Non-pigmented ciliary epithelial cell (primary cell): ENCODE measurements at regions not wholly inside any gene's neighbourhood (a gene's known extent, or its start where the extent isn't known, plus 50 kb on each side); places are given as distances from the start of the nearest gene placed in this dataset.

Experiments used
- DNase-seq: peaks from one replicate; pipeline ENCODE4 v3.0.0-alpha.2; 2010; ENCODE audit warnings: low read depth

DNA sequence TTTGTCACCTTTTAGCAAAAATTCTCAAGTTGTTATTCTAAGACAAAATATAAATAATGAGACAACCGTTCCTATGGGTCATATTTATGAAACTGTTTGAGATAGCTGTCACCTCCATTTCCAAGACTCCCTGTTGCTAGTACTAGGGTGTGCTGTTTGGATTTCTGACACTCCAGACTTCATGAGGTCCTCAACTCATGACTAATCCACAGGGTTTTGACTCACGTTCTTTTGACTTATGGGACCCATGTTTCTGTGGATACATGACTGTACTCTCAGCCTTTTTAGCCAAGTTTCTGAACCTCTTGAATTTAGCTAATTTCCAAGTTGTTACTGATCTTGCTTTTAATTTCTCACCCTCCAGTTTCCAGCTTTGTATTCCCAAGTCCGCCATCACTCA is 178.7 kb upstream of the FAM98A start:
- DNase-seq, result no peak

GRCh38 chr2:33775306-33775705 is 176.2 kb upstream of the FAM98A start:
- DNase-seq, result no peak

- no peak for DNase-seq
These were observed 170.9 kb upstream of the FAM98A start for GRCh38 chr2:33770023-33770422.

- no peak for DNase-seq
These were observed 167.1 kb upstream of the FAM98A start for GRCh38 chr2:33766175-33766574.

GRCh38 chr2:33765122-33765521 is 166.0 kb upstream of the FAM98A start:
- no peak for DNase-seq

DNA sequence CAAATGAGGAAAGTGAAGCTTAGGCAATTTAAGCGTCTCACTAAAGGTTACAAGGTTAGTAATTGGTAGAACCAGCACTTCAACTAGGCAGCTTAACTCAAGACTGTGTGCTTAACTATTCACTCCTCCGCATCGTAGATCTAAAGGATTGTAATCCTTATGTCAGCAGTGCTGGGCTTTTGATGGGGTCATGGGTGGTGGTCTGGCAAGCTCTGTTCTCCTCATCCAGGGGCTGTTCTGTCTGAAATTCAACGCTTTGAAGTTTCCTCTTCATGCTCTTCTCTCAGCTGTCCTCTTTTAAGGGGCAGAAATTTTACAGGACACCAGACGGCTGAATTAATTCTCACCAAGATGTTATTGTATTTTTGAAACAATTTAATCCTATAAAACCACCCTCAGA is 165.5 kb upstream of the FAM98A start:
- DNase-seq, result no peak

GRCh38 chr2:33763671-33764310 is 164.7 kb upstream of the FAM98A start:
- no peak for DNase-seq

DNA sequence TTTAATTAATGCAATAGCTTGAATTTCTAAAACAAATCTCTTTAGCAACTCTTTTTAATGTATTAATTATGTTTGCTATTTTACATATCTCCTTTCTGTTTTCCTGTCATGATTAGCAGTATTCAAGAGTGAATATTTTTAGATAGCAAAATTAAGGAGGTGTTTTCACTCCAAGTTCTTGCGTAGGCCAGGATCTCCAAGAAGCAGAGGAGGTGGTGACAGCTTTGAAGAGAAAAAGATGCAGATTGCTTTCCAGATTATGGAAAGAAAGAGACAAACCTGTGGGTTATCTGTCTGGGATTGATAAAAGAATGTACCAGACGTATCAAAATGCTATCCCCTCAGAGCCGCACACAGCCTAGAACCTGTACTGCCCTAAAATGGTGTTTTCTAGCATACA is 163.5 kb upstream of the FAM98A start:
- DNase-seq, result no peak

- DNase-seq, result no peak
These were observed 147.2 kb upstream of the FAM98A start for GRCh38 chr2:33746208-33746800.

DNA sequence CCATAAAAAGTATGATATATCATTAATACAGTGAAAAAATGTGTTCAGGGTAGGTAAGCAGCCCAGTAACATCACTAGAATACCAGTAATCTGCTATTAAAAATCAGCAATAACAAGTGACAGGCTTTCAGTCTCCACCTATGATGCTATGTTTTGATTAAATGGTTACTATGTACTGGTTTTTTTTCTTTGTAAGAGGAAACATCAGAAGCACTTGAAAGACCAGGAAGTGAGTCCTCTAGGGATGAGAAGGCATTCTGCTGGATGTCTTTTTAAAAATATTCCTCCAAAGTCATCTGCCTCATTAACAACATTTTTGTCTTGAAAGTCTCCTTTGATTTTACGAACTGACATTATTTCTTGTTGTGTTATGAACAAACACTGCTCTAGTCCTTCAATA is 136.0 kb upstream of the FAM98A start:
- no peak for DNase-seq

DNA sequence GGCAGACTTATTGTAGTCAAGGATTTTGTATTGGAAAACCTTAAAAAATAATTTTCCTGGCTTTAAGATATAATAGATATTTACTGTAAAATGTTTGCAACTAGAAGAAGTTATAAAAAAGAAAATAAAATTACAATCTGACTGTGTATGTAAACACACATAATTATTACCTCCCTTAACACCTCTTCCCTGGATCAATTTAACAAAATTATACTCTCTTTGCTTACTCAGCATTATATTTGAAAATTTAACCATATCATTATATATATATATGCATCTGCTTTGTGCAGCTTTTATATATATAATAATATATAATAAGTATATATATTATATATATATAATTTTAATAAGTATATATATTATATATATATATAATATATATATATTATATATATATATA is 131.7 kb upstream of the FAM98A start:
- no peak for DNase-seq

DNA sequence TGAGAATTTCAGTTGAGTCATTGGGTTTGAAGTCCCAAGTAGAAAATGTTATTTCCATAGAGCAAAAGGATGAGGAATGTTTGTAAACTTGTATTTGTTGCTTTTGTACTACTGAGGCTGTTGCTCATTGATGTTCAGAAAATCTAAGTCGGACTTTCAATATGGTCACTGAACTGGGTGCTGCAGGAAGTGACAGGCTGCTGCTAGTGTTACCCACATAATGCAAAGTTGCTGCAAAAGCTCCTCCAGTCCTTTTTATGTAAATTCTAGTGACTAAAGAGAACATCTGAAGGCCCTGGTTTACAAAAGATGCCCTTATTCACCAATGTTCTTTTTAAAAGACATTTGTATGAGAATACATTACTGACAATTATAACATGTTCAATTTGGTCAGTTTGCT is 131.1 kb upstream of the FAM98A start:
- DNase-seq, result no peak

GRCh38 chr2:33729353-33729752 is 130.3 kb upstream of the FAM98A start:
- DNase-seq, result no peak

GRCh38 chr2:33728106-33728505 is 129.0 kb upstream of the FAM98A start:
- no peak for DNase-seq

DNA sequence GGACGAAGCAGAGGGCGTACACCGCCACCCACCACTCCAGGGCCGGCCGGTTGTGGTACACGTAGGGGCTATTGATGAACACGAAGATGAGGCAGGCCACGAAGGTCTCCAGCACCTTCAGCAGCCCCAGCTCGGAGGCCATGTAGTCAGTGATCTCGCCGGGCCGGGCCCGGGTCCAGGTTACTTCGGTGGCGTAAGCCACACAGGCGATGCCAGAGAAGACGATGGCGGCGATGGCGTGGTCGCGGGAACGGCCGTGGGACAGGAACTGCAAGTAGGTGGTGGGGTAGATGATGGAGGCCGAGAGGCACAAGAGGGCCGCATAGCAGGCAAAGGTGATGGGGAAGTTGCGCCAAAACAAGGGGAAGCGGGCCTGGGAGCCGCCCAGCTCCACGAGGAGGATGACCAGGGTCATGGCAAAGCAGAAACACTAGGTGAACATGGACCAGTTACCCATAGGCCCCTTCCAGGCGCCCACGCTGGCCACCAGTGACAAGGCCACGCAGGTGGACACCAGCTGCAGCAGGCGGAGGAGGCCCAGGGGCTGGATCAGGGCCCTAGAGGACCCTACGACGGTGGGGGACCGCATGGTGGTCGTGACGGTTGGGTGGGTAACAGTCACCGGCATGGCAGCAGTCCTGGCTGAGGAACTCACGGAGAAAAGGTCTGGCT is 128.4 kb upstream of the FAM98A start:
- no peak for DNase-seq

- DNase-seq, result no peak
These were observed 127.3 kb upstream of the FAM98A start for GRCh38 chr2:33726415-33726814.

DNA sequence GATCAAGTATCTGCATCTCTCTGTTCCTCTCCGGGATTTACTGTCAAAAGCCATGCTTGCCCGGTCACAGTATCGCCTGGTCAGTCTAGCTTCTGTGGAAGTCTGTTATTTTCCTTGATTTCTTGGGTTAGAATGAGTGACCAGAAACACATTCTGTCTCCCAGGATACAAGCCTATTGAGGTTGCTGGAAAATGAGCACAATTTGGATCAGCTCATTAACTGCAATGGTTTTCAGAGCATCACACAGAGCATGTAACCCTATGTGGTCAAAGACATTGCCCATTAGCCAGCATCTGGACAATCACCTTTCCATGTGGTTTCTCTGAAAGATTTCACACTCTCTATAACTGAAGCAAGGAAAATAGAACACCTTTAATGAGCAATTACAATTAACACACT is 124.2 kb upstream of the FAM98A start:
- no peak for DNase-seq

- DNase-seq, result no peak
These were observed 120.0 kb upstream of the FAM98A start for GRCh38 chr2:33719067-33719466.

- DNase-seq, result no peak
These were observed 113.6 kb upstream of the FAM98A start for GRCh38 chr2:33712674-33713073.

GRCh38 chr2:33709951-33710350 is 110.9 kb upstream of the FAM98A start:
- peak; percentile 4 for DNase-seq

GRCh38 chr2:33707312-33707711 is 108.2 kb upstream of the FAM98A start:
- no peak for DNase-seq

GRCh38 chr2:33706410-33706809 is 107.3 kb upstream of the FAM98A start:
- no peak for DNase-seq

DNA sequence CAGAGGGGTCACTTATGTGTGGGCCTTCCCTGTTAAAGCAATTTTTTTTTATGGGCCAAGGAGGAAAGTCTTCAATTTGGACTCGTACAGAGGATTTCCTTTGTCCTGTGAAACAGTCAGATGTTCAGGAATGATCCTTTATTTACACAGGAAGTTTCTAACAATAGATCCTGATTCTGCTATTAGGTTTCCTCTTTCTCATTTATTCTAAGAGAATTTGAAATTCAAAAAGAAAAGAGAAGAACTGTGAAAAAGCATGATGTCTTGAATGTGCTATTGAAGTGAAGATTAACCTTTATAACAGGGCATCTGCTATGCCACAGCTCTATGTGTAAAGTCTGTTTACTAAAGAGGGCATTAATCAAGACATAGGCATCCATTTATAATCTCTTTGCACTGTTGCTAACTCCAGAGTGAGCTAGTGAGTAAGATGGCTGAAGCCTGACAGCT is 105.3 kb upstream of the FAM98A start:
- DNase-seq, result no peak

DNA sequence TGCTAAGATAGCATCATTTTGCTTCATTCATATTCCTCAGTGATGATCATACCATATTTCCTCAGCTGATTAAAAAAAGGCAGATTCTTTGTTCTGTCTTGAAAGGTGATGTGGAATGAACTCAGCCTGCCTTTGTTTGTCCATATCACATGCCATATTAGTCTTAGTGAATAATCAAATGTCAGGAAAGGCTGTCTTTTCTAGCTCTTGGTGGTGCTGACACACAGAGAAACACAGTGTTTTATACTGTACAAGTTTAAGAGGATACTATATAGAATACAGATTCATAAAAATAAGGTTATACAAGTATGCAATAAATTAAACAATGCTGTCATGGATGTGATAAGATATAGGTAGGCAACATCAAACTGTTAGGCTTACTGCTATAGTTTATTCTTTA is 97.1 kb upstream of the FAM98A start:
- no peak for DNase-seq
